Transverse colon (tissue), 4 donors: ENCODE measurements at regions not wholly inside any gene's neighbourhood (a gene's known extent, or its start where the extent isn't known, plus 50 kb on each side); places are given as distances from the start of the nearest gene placed in this dataset.

Experiments
- CTCF ChIP-seq, 5 experiments: fragments of 200-600 bp in 3 of 5; fragments of 450-650 bp in 2 of 5; sonication (generic) in 3 of 5; IDR thresholded peaks; 1 replicate in 2 of 5; 2 replicates in 3 of 5; pipeline ENCODE4 v1.5.1; 2016 to 2017; ENCODE audit warnings: antibody characterized with exemption in 5 of 5, inconsistent platforms in 3 of 5, mild to moderate bottlenecking in 2 of 5, moderate library complexity in 1 of 5
- EP300 ChIP-seq: sonication (generic); formaldehyde crosslinking; IDR thresholded peaks from one replicate; pipeline ENCODE4 v1.6.1; 2017; ENCODE audit warnings: antibody characterized with exemption, low read depth
- POLR2A ChIP-seq: fragments of 450-650 bp; IDR thresholded peaks from one replicate; pipeline ENCODE4 v1.6.1; 2016; ENCODE audit warnings: antibody characterized with exemption, mild to moderate bottlenecking, moderate library complexity
- POLR2AphosphoS5 ChIP-seq, 3 donors: sonication (generic); formaldehyde crosslinking; IDR thresholded peaks; one replicate each; pipeline ENCODE4 v1.6.1; 2016; ENCODE audit warnings: antibody characterized with exemption in 3 of 3

- TF ChIP-seq CTCF (IDR thresholded peaks at IDR 0.05) (no peak), POLR2A (no peak), POLR2AphosphoS5 (IDR thresholded peaks at IDR 0.05) (no peak), EP300 (no peak)
These were observed 263.7 kb upstream of the PPP2R2D start for GRCh38 chr10:131636841-131637724.
